IMR-90 (cell line): ENCODE measurements at regions not wholly inside any gene's neighbourhood (a gene's known extent, or its start where the extent isn't known, plus 50 kb on each side); places are given as distances from the start of the nearest gene placed in this dataset.

Experiments
- ATAC-seq: fragments of 200-7000 bp; cut with Tn5 transposase; 2 replicates; pipeline ENCODE4 v1.9.1; 2020; ENCODE audit warnings: low read depth, mild to moderate bottlenecking, moderate library complexity
- BruUV-seq: library from RNA; stranded (reverse); fragments of 400-500 nt; replicated peaks from 2 replicates; lab custom pipeline; 2021; lab: Mats Ljungman, UMichigan
- CTCF ChIA-PET: fragments of 300-600 bp; formaldehyde crosslinking; extraction: SDS; loops from one replicate; lab custom pipeline; 2021; ENCODE audit warnings: antibody characterized with exemption; lab: Yijun Ruan, JAX
- POLR2A ChIA-PET: fragments of 300-600 bp; sonication (Branson Sonifier 250); formaldehyde crosslinking; loops from one replicate; lab custom pipeline; 2022; ENCODE audit warnings: antibody characterized with exemption; ENCODE audit not compliant: unreplicated experiment; lab: Charles Lee
- DNase-seq: peaks from one replicate; pipeline ENCODE4 v3.0.0; 2013
- H2AFZ ChIP-seq: replicated peaks from 2 replicates; pipeline ENCODE3; 2013; ENCODE audit warnings: low read length, mild to moderate bottlenecking; ENCODE audit not compliant: poor library complexity
- H2AK5ac ChIP-seq: 2 replicates; pipeline ENCODE4 v1.6.1; 2013; ENCODE audit warnings: low read depth, low read length, inconsistent platforms
- H2AK9ac ChIP-seq: replicated peaks from 2 replicates; pipeline ENCODE3; 2013; ENCODE audit warnings: mild to moderate bottlenecking, low read depth, low read length, moderate library complexity; ENCODE audit not compliant: poor library complexity
- H2BK120ac ChIP-seq: 2 replicates; pipeline ENCODE4 v1.6.1; 2013; ENCODE audit warnings: low read depth, low read length, inconsistent platforms
- H2BK15ac ChIP-seq: 3 replicates; pipeline ENCODE4 v1.6.1; 2013; ENCODE audit warnings: low read depth, low read length, inconsistent platforms
- H2BK20ac ChIP-seq: 2 replicates; pipeline ENCODE4 v1.6.1; 2013; ENCODE audit warnings: low read depth, mild to moderate bottlenecking, inconsistent platforms, low read length, moderate library complexity
- H2BK5ac ChIP-seq: 2 replicates; pipeline ENCODE4 v1.6.1; 2013; ENCODE audit warnings: mild to moderate bottlenecking, low read depth, low read length, inconsistent platforms; ENCODE audit not compliant: poor library complexity, severe bottlenecking
- H3K14ac ChIP-seq: replicated peaks from 2 replicates; pipeline ENCODE4 v1.6.1; 2013; ENCODE audit warnings: low read depth, low read length, inconsistent platforms
- H3K18ac ChIP-seq: 2 replicates; pipeline ENCODE4 v1.6.1; 2013; ENCODE audit warnings: low read depth, low read length, control low read depth
- H3K23ac ChIP-seq: 2 replicates; pipeline ENCODE4 v1.6.1; 2013; ENCODE audit warnings: low read depth, low read length, inconsistent platforms
- H3K27ac ChIP-seq: 2 replicates; pipeline ENCODE4 v1.5.1; 2013; ENCODE audit warnings: mild to moderate bottlenecking, control low read depth, low read length; ENCODE audit not compliant: insufficient read depth
- H3K27me3 ChIP-seq: 2 replicates; pipeline ENCODE4 v1.6.1; 2013; ENCODE audit warnings: low read length; ENCODE audit not compliant: control insufficient read depth, insufficient read depth
- H3K36me3 ChIP-seq: 2 replicates; pipeline ENCODE4 v1.6.1; 2013; ENCODE audit warnings: low read length, mixed read lengths; ENCODE audit not compliant: control insufficient read depth, insufficient read depth
- H3K4ac ChIP-seq: 2 replicates; pipeline ENCODE4 v1.6.1; 2013; ENCODE audit warnings: low read depth, low read length, inconsistent platforms
- H3K4me1 ChIP-seq: 2 replicates; pipeline ENCODE4 v1.6.1; 2013; ENCODE audit warnings: low read length, mixed read lengths; ENCODE audit not compliant: control insufficient read depth, insufficient read depth
- H3K4me2 ChIP-seq: 2 replicates; pipeline ENCODE4 v1.6.1; 2013; ENCODE audit warnings: low read depth, mild to moderate bottlenecking, control low read depth, low read length, moderate library complexity
- H3K4me3 ChIP-seq: 2 replicates; pipeline ENCODE4 v1.5.1; 2013; ENCODE audit warnings: low read depth, mild to moderate bottlenecking, control low read depth, low read length, moderate library complexity; ENCODE audit not compliant: insufficient read depth
- H3K56ac ChIP-seq: 2 replicates; pipeline ENCODE4 v1.6.1; 2013; ENCODE audit warnings: low read length, inconsistent platforms; ENCODE audit not compliant: insufficient read depth; ENCODE audit errors: extremely low read depth
- H3K79me1 ChIP-seq, 2 experiments: 2 replicates each; pipeline ENCODE4 v1.6.1; 2013; ENCODE audit warnings: low read length in 2 of 2, inconsistent platforms in 1 of 2, low read depth in 1 of 2
- H3K9ac ChIP-seq: 2 replicates; pipeline ENCODE4 v1.6.1; 2013; ENCODE audit warnings: low read depth, low read length, control low read depth
- H3K9me1 ChIP-seq: 2 replicates; pipeline ENCODE4 v1.6.1; 2013; ENCODE audit warnings: low read length, inconsistent platforms; ENCODE audit not compliant: insufficient read depth
- H3K9me3 ChIP-seq: 2 replicates; pipeline ENCODE4 v1.6.1; 2013; ENCODE audit warnings: low read length; ENCODE audit not compliant: control insufficient read depth, insufficient read depth
- H4K20me1 ChIP-seq: 2 replicates; pipeline ENCODE4 v1.6.1; 2013; ENCODE audit warnings: low read length, inconsistent platforms; ENCODE audit not compliant: insufficient read depth
- H4K5ac ChIP-seq: 2 replicates; pipeline ENCODE4 v1.6.1; 2013; ENCODE audit warnings: mild to moderate bottlenecking, low read depth, low read length, control low read depth
- H4K8ac ChIP-seq, 2 experiments: 2 replicates each; pipeline ENCODE4 v1.6.1; 2013; ENCODE audit warnings: low read depth in 2 of 2, low read length in 2 of 2, control low read depth in 1 of 2, inconsistent platforms in 1 of 2
- H4K91ac ChIP-seq: 2 replicates; pipeline ENCODE4 v1.6.1; 2013; ENCODE audit warnings: low read depth, low read length, inconsistent platforms; ENCODE audit not compliant: insufficient read depth
- BHLHE40 ChIP-seq: fragments of 150-350 bp; IDR thresholded peaks from 2 replicates; pipeline ENCODE4 v1.6.1; 2016; ENCODE audit warnings: mild to moderate bottlenecking, low read depth, low read length
- CHD1 ChIP-seq: IDR thresholded peaks from 2 replicates; pipeline ENCODE4 v1.6.1; 2012; ENCODE audit warnings: low read depth, low read length, improper control_type of control experiment
- MAFK ChIP-seq: IDR thresholded peaks from 2 replicates; pipeline ENCODE4 v1.6.1; 2012; ENCODE audit warnings: low read depth, low read length, improper control_type of control experiment
- MAZ ChIP-seq: IDR thresholded peaks from 2 replicates; pipeline ENCODE4 v1.6.1; 2012; ENCODE audit warnings: low read depth, mild to moderate bottlenecking, low read length, improper control_type of control experiment, moderate library complexity, borderline replicate concordance
- MXI1 ChIP-seq: IDR thresholded peaks from 2 replicates; pipeline ENCODE4 v1.6.1; 2012; ENCODE audit warnings: low read depth, mild to moderate bottlenecking, low read length, moderate library complexity, borderline replicate concordance
- NFE2L2 ChIP-seq: fragments of 150-350 bp; IDR thresholded peaks from 2 replicates; pipeline ENCODE4 v1.6.1; 2016; ENCODE audit warnings: low read depth, mild to moderate bottlenecking, low read length
- POLR2A ChIP-seq: IDR thresholded peaks from 2 replicates; pipeline ENCODE4 v1.6.1; 2012; ENCODE audit warnings: mild to moderate bottlenecking, low read depth, low read length
- RFX5 ChIP-seq: IDR thresholded peaks from 2 replicates; pipeline ENCODE4 v1.8.0; 2012; ENCODE audit warnings: low read depth, mild to moderate bottlenecking, low read length, moderate library complexity
- USF2 ChIP-seq: fragments of 150-350 bp; IDR thresholded peaks from 2 replicates; pipeline ENCODE4 v1.6.1; 2017; ENCODE audit warnings: mild to moderate bottlenecking, antibody characterized with exemption, low read length, low read depth
- WGBS, 2 experiments: methylation state at CpG; one replicate each; pipeline versions ENCODE4 v1.1.5 to v1.1.7; 2013; ENCODE audit warnings: missing lambda C conversion rate in 2 of 2; ENCODE audit not compliant: insufficient read length in 1 of 2; ENCODE audit errors: extremely low coverage in 2 of 2; 5-methylcytosine and 5-hydroxymethylcytosine counted together
- dilution Hi-C: fragments of 300-500 bp; cut with HindIII; formaldehyde crosslinking; loops from one replicate; pipeline ENCODE4 v1.14.3; 2018; ENCODE audit warnings: low sequenced_read_pairs; ENCODE audit not compliant: unreplicated experiment
- in situ Hi-C: fragments of 300-500 bp; cut with MboI; formaldehyde crosslinking; loops from 3 replicates; pipeline ENCODE4 v1.14.3; 2019; ENCODE audit warnings: low sequenced_read_pairs, inconsistent platforms, mixed read lengths
- intact Hi-C: fragments of 100-400 bp; cut with micrococcal nuclease; formaldehyde crosslinking; loops from 2 replicates; pipeline ENCODE4 v1.10.0; 2022

DNA sequence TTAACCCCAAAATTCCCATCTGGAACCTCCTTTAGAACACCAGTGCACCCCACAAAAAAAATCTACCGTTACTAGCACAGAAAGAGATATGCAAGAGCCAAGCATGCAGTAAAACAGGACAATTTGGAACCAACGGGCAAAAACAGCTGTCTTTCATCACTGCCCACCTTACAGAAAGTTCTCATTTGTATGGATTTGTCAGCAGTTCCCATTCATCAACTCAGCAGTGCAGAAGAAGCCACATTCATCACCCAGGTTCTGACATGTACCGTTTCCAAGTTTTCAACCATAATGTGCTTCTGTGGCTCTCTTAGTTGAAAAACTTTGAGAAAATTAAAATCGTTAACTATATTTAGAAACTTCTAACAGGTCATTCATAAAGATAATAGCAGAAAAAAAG, 387.0 kb downstream of the RPS29 start:
- Histone ChIP-seq H3K36me3 (no peaks in the 10 kb centered on the region), H2AK5ac (no peak overlapping the region), H2AFZ (no peak overlapping the region), H3K27ac (no peak overlapping the region), H3K56ac (no peak overlapping the region), H3K27me3 (no peaks in the 10 kb centered on the region), H2BK15ac (no peak overlapping the region), H3K4me1 (no peaks in the 10 kb centered on the region), H3K9me1 (no peaks in the 10 kb centered on the region), H4K20me1 (no peaks in the 10 kb centered on the region), H3K9me3 (no peaks in the 10 kb centered on the region), H2BK5ac (no peak overlapping the region), H4K91ac (no peak overlapping the region), H4K8ac (no peak overlapping the region), H3K4ac (no peak overlapping the region), H3K14ac (no peak overlapping the region), H3K9ac (no peak overlapping the region), H2BK20ac (no peak overlapping the region), H2AK9ac (no peak overlapping the region), H3K4me2 (no peak overlapping the region), H2BK120ac (no peak overlapping the region), H3K79me1 (no peaks in the 10 kb centered on the region), H3K18ac (no peak overlapping the region), H4K5ac (no peak overlapping the region), H3K4me3 (no peak overlapping the region), H3K23ac (no peak overlapping the region)
- ATAC-seq, result no peak
- ChIA-PET CTCF (no interaction called here), POLR2A (no interaction called here)
- TF ChIP-seq BHLHE40, result no peak
- no peak for TF ChIP-seq MAFK
- no peak for TF ChIP-seq CHD1
- TF ChIP-seq MAZ, result no peak
- TF ChIP-seq MXI1, result no peak
- TF ChIP-seq USF2, result no peak
- TF ChIP-seq NFE2L2, result no peak
- no peak for TF ChIP-seq POLR2A
- TF ChIP-seq RFX5, result no peak
- dilution Hi-C loops, result no loop called here
- DNase-seq, result no peak
- BruUV-seq, result no TSS peak
- in situ Hi-C loops, result no loop called here
- intact Hi-C loops, result no loop called here
- 0% methylated on average over 1 of the region's 4 CpGs; no CpG with 5 or more reads in 1 of the 2 experiments for WGBS, 2 experiments
